Fibroblast of lung (primary cell): ENCODE measurements at regions not wholly inside any gene's neighbourhood (a gene's known extent, or its start where the extent isn't known, plus 50 kb on each side); places are given as distances from the start of the nearest gene placed in this dataset.

Experiments
- EZH2 ChIP-seq: IDR thresholded peaks from 2 replicates; pipeline ENCODE4 v1.5.1; 2012; ENCODE audit warnings: low read length, control low read depth, mild to moderate bottlenecking; ENCODE audit errors: missing control alignments
- TF ChIP-seq, protein P1 (sequence below), 2 donors: IDR thresholded peaks in 1 of 2; conservative IDR thresholded peaks in 1 of 2; 1 replicate in 1 of 2; 2 replicates in 1 of 2; pipeline ENCODE4 v1.5.1; 2011 to 2012; ENCODE audit warnings: low read length in 2 of 2, control low read depth in 1 of 2, inconsistent platforms in 1 of 2, low read depth in 1 of 2, mild to moderate bottlenecking in 1 of 2

GRCh38 chr2:187862715-187863114 is 308.5 kb upstream of the TFPI start:
- TF ChIP-seq EZH2 = no peak
- TF ChIP-seq, protein P1, sequence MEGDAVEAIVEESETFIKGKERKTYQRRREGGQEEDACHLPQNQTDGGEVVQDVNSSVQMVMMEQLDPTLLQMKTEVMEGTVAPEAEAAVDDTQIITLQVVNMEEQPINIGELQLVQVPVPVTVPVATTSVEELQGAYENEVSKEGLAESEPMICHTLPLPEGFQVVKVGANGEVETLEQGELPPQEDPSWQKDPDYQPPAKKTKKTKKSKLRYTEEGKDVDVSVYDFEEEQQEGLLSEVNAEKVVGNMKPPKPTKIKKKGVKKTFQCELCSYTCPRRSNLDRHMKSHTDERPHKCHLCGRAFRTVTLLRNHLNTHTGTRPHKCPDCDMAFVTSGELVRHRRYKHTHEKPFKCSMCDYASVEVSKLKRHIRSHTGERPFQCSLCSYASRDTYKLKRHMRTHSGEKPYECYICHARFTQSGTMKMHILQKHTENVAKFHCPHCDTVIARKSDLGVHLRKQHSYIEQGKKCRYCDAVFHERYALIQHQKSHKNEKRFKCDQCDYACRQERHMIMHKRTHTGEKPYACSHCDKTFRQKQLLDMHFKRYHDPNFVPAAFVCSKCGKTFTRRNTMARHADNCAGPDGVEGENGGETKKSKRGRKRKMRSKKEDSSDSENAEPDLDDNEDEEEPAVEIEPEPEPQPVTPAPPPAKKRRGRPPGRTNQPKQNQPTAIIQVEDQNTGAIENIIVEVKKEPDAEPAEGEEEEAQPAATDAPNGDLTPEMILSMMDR (conservative IDR thresholded peaks at IDR 0.05 in 1 of 2, IDR thresholded peaks at IDR 0.05 in 1 of 2; ENCODE audit: low read depth in 1 of 2, low read length in 2 of 2) = no peak
